Mucosa of rectum (tissue), 2 donors: ENCODE measurements at regions not wholly inside any gene's neighbourhood (a gene's known extent, or its start where the extent isn't known, plus 50 kb on each side); places are given as distances from the start of the nearest gene placed in this dataset.
"Not testable (repeated sequence)": the region's sequence is repeated elsewhere in the genome, so short reads cannot be mapped to it uniquely, and the experiment has no call there.

Experiments used
- H3K27ac ChIP-seq, 2 donors: one replicate each; pipeline ENCODE4 v1.7.0; 2013; ENCODE audit warnings: inconsistent platforms in 2 of 2, low read depth in 2 of 2, low read length in 2 of 2
- H3K27me3 ChIP-seq, 2 donors: one replicate each; pipeline ENCODE4 v1.7.0; 2013; ENCODE audit warnings: low read length in 2 of 2; ENCODE audit not compliant: control insufficient read depth in 2 of 2, insufficient read depth in 2 of 2
- H3K36me3 ChIP-seq, 2 donors: one replicate each; pipeline ENCODE4 v1.7.0; 2013; ENCODE audit warnings: low read length in 2 of 2; ENCODE audit not compliant: control insufficient read depth in 2 of 2, insufficient read depth in 2 of 2
- H3K4me1 ChIP-seq, 2 donors: one replicate each; pipeline ENCODE4 v1.7.0; 2013; ENCODE audit warnings: low read length in 2 of 2, mild to moderate bottlenecking in 1 of 2; ENCODE audit not compliant: control insufficient read depth in 2 of 2, insufficient read depth in 2 of 2
- H3K4me3 ChIP-seq, 2 donors: one replicate each; pipeline ENCODE4 v1.7.0; 2013; ENCODE audit warnings: low read length in 2 of 2
- H3K9ac ChIP-seq, 2 donors: one replicate each; pipeline ENCODE4 v1.7.0; 2013; ENCODE audit warnings: low read length in 2 of 2, low read depth in 1 of 2, mild to moderate bottlenecking in 1 of 2
- H3K9me3 ChIP-seq, 2 donors: one replicate each; pipeline ENCODE4 v1.7.0; 2013; ENCODE audit warnings: low read length in 2 of 2; ENCODE audit not compliant: control insufficient read depth in 2 of 2
- donor health status: healthy.
- donor health status: Normal muscosa, but diverticular disease.

GRCh38 chr2:87631402-87631801, 116.5 kb upstream of the PLGLB2 start:
- not testable (repeated sequence) for H3K9ac ChIP-seq, H3K9me3 ChIP-seq, H3K36me3 ChIP-seq, H3K27me3 ChIP-seq, H3K27ac ChIP-seq, H3K4me3 ChIP-seq, H3K4me1 ChIP-seq

GRCh38 chr2:87633287-87633963, 114.5 kb upstream of the PLGLB2 start:
- H3K4me1 ChIP-seq, H3K9ac ChIP-seq, H3K4me3 ChIP-seq, H3K27ac ChIP-seq, H3K9me3 ChIP-seq, H3K27me3 ChIP-seq, H3K36me3 ChIP-seq: not testable (repeated sequence)

GRCh38 chr2:87634106-87634505, 113.8 kb upstream of the PLGLB2 start:
- H3K27ac ChIP-seq, H3K9ac ChIP-seq, H3K4me3 ChIP-seq, H3K4me1 ChIP-seq, H3K27me3 ChIP-seq, H3K9me3 ChIP-seq, H3K36me3 ChIP-seq: not testable (repeated sequence)

GRCh38 chr2:87634971-87635650, 112.8 kb upstream of the PLGLB2 start:
- not testable (repeated sequence) for H3K27ac ChIP-seq, H3K9me3 ChIP-seq, H3K4me3 ChIP-seq, H3K36me3 ChIP-seq, H3K27me3 ChIP-seq, H3K9ac ChIP-seq, H3K4me1 ChIP-seq

GRCh38 chr2:87636246-87636645, 111.6 kb upstream of the PLGLB2 start:
- H3K27me3 ChIP-seq = not testable (repeated sequence)

GRCh38 chr2:87636735-87637134, 111.2 kb upstream of the PLGLB2 start:
- H3K36me3 ChIP-seq, H3K4me1 ChIP-seq, H3K9me3 ChIP-seq, H3K27me3 ChIP-seq, H3K4me3 ChIP-seq, H3K9ac ChIP-seq, H3K27ac ChIP-seq: not testable (repeated sequence)

More at GRCh38 chr2:87636246-87636645, 111.6 kb upstream of the PLGLB2 start:
- H3K4me1 ChIP-seq, H3K4me3 ChIP-seq, H3K9me3 ChIP-seq, H3K9ac ChIP-seq, H3K27ac ChIP-seq, H3K36me3 ChIP-seq: not testable (repeated sequence)

- not testable (repeated sequence) for H3K4me3 ChIP-seq, H3K27me3 ChIP-seq, H3K4me1 ChIP-seq, H3K9ac ChIP-seq, H3K27ac ChIP-seq, H3K9me3 ChIP-seq, H3K36me3 ChIP-seq
Observed at GRCh38 chr2:87637249-87637990, 110.5 kb upstream of the PLGLB2 start.

- not testable (repeated sequence) for H3K9ac ChIP-seq, H3K27ac ChIP-seq
Observed at GRCh38 chr2:87638114-87638807, 109.6 kb upstream of the PLGLB2 start.

GRCh38 chr2:87638872-87639271, 109.0 kb upstream of the PLGLB2 start:
- not testable (repeated sequence) for H3K27me3 ChIP-seq, H3K27ac ChIP-seq, H3K36me3 ChIP-seq, H3K9me3 ChIP-seq, H3K9ac ChIP-seq, H3K4me3 ChIP-seq, H3K4me1 ChIP-seq

More at GRCh38 chr2:87638114-87638807, 109.6 kb upstream of the PLGLB2 start:
- not testable (repeated sequence) for H3K9me3 ChIP-seq, H3K27me3 ChIP-seq, H3K36me3 ChIP-seq, H3K4me1 ChIP-seq, H3K4me3 ChIP-seq

- not testable (repeated sequence) for H3K9ac ChIP-seq, H3K9me3 ChIP-seq, H3K36me3 ChIP-seq, H3K27me3 ChIP-seq, H3K27ac ChIP-seq, H3K4me1 ChIP-seq, H3K4me3 ChIP-seq
Observed at GRCh38 chr2:87639801-87640440, 108.0 kb upstream of the PLGLB2 start.
